Ishikawa (cell line): ENCODE measurements at regions not wholly inside any gene's neighbourhood (a gene's known extent, or its start where the extent isn't known, plus 50 kb on each side); places are given as distances from the start of the nearest gene placed in this dataset.

Experiments used
- EP300 ChIP-seq: IDR thresholded peaks from 2 replicates; pipeline ENCODE4 v1.6.1; 2012; ENCODE audit warnings: borderline replicate concordance
- FOXM1 ChIP-seq: IDR thresholded peaks from 2 replicates; pipeline ENCODE4 v1.6.1; 2012; ENCODE audit warnings: low read depth, borderline replicate concordance
- MAX ChIP-seq: IDR thresholded peaks from 2 replicates; pipeline ENCODE4 v1.6.1; 2012
- REST ChIP-seq: IDR thresholded peaks from 2 replicates; pipeline ENCODE4 v1.6.1; 2012; ENCODE audit warnings: low read depth, mild to moderate bottlenecking
- TAF1 ChIP-seq: IDR thresholded peaks from 2 replicates; pipeline ENCODE4 v1.6.1; 2012; ENCODE audit warnings: low read depth, mild to moderate bottlenecking
- TCF12 ChIP-seq: IDR thresholded peaks from 2 replicates; pipeline ENCODE4 v1.6.1; 2012; ENCODE audit warnings: low read depth
- TEAD4 ChIP-seq: IDR thresholded peaks from 2 replicates; pipeline ENCODE4 v1.6.1; 2012
- USF1 ChIP-seq: IDR thresholded peaks from 2 replicates; pipeline ENCODE4 v1.6.1; 2012
- YY1 ChIP-seq: IDR thresholded peaks from 2 replicates; pipeline ENCODE4 v1.6.1; 2012; ENCODE audit warnings: low read depth

GRCh38 chr5:162654661-162655405, 587.3 kb downstream of the GABRG2 start:
- TF ChIP-seq EP300 = no peak
- no peak for TF ChIP-seq YY1
- no peak for TF ChIP-seq REST
- no peak for TF ChIP-seq USF1
- no peak for TF ChIP-seq MAX
- TF ChIP-seq TEAD4 = no peak
- TF ChIP-seq FOXM1 = no peak
- TF ChIP-seq TAF1 = no peak
- no peak for TF ChIP-seq TCF12
